ENCODE measurements at regions not wholly inside any gene's neighbourhood (a gene's known extent, or its start where the extent isn't known, plus 50 kb on each side); places are given as distances from the start of the nearest gene placed in this dataset.
"Not testable (repeated sequence)": the region's sequence is repeated elsewhere in the genome, so short reads cannot be mapped to it uniquely, and the experiment has no call there.

- Histone ChIP-seq H3K4me3 (ENCODE audit: insufficient read depth, low read depth, low read length, poor library complexity, severe bottlenecking) (no peak overlapping the region), H3K27me3 (replicated peaks; ENCODE audit: control insufficient read depth, insufficient read depth, low read length, poor library complexity, severe bottlenecking) (no peaks in the 10 kb centered on the region), H3K9me3 (ENCODE audit: control insufficient read depth, low read length) (no peaks in the 10 kb centered on the region), H3K36me3 (ENCODE audit: control insufficient read depth, insufficient read depth, low read length) (peaks cover 37% of the 10 kb centered on the region), H3K4me1 (ENCODE audit: control insufficient read depth, insufficient read depth, low read length, poor library complexity, severe bottlenecking) (peaks cover 5% of the 10 kb centered on the region), H3K27ac (ENCODE audit: insufficient read depth, low read length, poor library complexity, severe bottlenecking) (no peak overlapping the region)
- DNase-seq: no peak
Measured at GRCh38 chr19:7400815-7401214, 52.1 kb downstream of the ARHGEF18 start.

DNA sequence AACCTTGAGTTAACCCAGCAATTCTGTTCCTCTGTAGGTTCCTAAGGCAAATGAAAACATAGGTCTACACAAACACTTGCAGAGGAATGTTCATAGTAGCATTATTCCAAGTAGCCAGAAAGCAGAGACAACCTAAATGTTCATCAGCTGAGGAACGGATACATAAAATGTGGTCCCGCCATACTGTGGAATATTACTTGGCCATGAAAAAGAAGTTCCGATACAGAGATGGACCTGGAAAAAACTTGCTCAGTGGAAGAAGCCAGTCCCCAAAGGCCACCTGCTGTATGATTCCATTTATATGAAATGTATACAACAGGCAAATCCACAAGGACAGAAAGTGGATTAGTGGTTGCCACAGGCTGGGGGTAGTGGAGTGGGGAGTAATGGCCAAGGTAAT lies 53.0 kb downstream of the ARHGEF18 start:
- Histone ChIP-seq H3K27ac (ENCODE audit: insufficient read depth, low read length, poor library complexity, severe bottlenecking) (no peak overlapping the region), H3K27me3 (replicated peaks; ENCODE audit: control insufficient read depth, insufficient read depth, low read length, poor library complexity, severe bottlenecking) (no peaks in the 10 kb centered on the region), H3K4me3 (ENCODE audit: insufficient read depth, low read depth, low read length, poor library complexity, severe bottlenecking) (no peak overlapping the region), H3K4me1 (ENCODE audit: control insufficient read depth, insufficient read depth, low read length, poor library complexity, severe bottlenecking) (no peaks in the 10 kb centered on the region), H3K36me3 (ENCODE audit: control insufficient read depth, insufficient read depth, low read length) (peaks cover 37% of the 10 kb centered on the region), H3K9me3 (ENCODE audit: control insufficient read depth, low read length) (no peaks in the 10 kb centered on the region)
- no peak for DNase-seq

GRCh38 chr19:7405482-7405881 lies 56.7 kb downstream of the ARHGEF18 start:
- H3K36me3 ChIP-seq (ENCODE audit: control insufficient read depth, insufficient read depth, low read length): peaks cover 33% of the 10 kb centered on the region
- not testable (repeated sequence) for H3K27ac ChIP-seq (ENCODE audit: insufficient read depth, low read length, poor library complexity, severe bottlenecking); H3K4me3 ChIP-seq (ENCODE audit: insufficient read depth, low read depth, low read length, poor library complexity, severe bottlenecking); DNase-seq; H3K9me3 ChIP-seq (ENCODE audit: control insufficient read depth, low read length); H3K4me1 ChIP-seq (ENCODE audit: control insufficient read depth, insufficient read depth, low read length, poor library complexity, severe bottlenecking); H3K27me3 ChIP-seq (replicated peaks; ENCODE audit: control insufficient read depth, insufficient read depth, low read length, poor library complexity, severe bottlenecking)

- Histone ChIP-seq H3K27me3 (replicated peaks; ENCODE audit: control insufficient read depth, insufficient read depth, low read length, poor library complexity, severe bottlenecking) (no peaks in the 10 kb centered on the region), H3K4me3 (ENCODE audit: insufficient read depth, low read depth, low read length, poor library complexity, severe bottlenecking) (no peak overlapping the region), H3K36me3 (ENCODE audit: control insufficient read depth, insufficient read depth, low read length) (peaks cover 30% of the 10 kb centered on the region)
Measured at GRCh38 chr19:7408251-7408650, 59.5 kb downstream of the ARHGEF18 start.

GRCh38 chr19:7410946-7411345 lies 62.2 kb downstream of the ARHGEF18 start:
- DNase-seq: no peak
- peaks cover 19% of the 10 kb centered on the region for H3K36me3 ChIP-seq (ENCODE audit: control insufficient read depth, insufficient read depth, low read length)
- no peak overlapping the region for H3K4me3 ChIP-seq (ENCODE audit: insufficient read depth, low read depth, low read length, poor library complexity, severe bottlenecking)
- no peaks in the 10 kb centered on the region for H3K27me3 ChIP-seq (replicated peaks; ENCODE audit: control insufficient read depth, insufficient read depth, low read length, poor library complexity, severe bottlenecking)
- no peak overlapping the region for H3K27ac ChIP-seq (ENCODE audit: insufficient read depth, low read length, poor library complexity, severe bottlenecking)
- no peaks in the 10 kb centered on the region for H3K4me1 ChIP-seq (ENCODE audit: control insufficient read depth, insufficient read depth, low read length, poor library complexity, severe bottlenecking)
- H3K9me3 ChIP-seq (ENCODE audit: control insufficient read depth, low read length): no peaks in the 10 kb centered on the region

More at GRCh38 chr19:7408251-7408650, 59.5 kb downstream of the ARHGEF18 start:
- no peak overlapping the region for H3K27ac ChIP-seq (ENCODE audit: insufficient read depth, low read length, poor library complexity, severe bottlenecking)
- no peaks in the 10 kb centered on the region for H3K4me1 ChIP-seq (ENCODE audit: control insufficient read depth, insufficient read depth, low read length, poor library complexity, severe bottlenecking)
- H3K9me3 ChIP-seq (ENCODE audit: control insufficient read depth, low read length): no peaks in the 10 kb centered on the region
- DNase-seq: no peak

GRCh38 chr19:7413629-7414028 lies 64.9 kb downstream of the ARHGEF18 start:
- H3K9me3 ChIP-seq (ENCODE audit: control insufficient read depth, low read length): no peaks in the 10 kb centered on the region
- H3K4me1 ChIP-seq (ENCODE audit: control insufficient read depth, insufficient read depth, low read length, poor library complexity, severe bottlenecking): no peaks in the 10 kb centered on the region
- DNase-seq: no peak
- no peak overlapping the region for H3K27ac ChIP-seq (ENCODE audit: insufficient read depth, low read length, poor library complexity, severe bottlenecking)
- no peak overlapping the region for H3K4me3 ChIP-seq (ENCODE audit: insufficient read depth, low read depth, low read length, poor library complexity, severe bottlenecking)
- peaks cover 29% of the 10 kb centered on the region for H3K36me3 ChIP-seq (ENCODE audit: control insufficient read depth, insufficient read depth, low read length)
- no peaks in the 10 kb centered on the region for H3K27me3 ChIP-seq (replicated peaks; ENCODE audit: control insufficient read depth, insufficient read depth, low read length, poor library complexity, severe bottlenecking)

DNA sequence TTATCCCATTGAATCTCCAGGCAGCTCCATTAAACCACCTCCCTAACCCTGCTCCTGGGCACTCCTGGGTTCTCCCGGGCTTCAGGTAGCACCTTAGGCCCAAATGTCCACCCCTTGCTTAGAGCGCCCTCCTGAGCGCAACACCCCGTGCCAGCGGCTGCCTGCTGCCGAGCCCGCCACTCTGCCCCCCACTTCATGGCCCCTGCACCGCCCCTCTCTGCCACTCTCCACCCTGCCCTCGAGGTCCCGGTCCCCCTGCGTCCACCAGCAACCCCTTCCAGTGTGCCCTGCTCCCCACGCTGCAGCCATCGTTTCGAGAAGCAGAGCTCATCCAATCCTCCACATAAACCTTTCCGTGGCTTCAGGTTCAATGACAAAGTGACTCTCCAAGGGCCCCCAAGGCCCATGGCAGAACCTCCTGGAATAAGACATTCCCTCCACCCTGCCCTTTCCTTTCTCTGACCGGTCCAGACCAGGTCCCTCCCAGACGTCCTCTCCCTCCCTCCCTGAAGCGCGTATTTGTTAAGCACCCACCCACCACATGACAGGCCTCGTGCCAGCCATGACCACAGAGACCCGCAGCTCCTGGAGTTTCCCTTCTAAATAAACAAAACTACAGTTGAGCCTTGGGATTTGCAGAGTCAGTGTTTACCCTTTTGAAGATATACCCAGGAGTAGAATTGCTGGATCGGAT lies 66.6 kb downstream of the ARHGEF18 start:
- no peaks in the 10 kb centered on the region for H3K9me3 ChIP-seq (ENCODE audit: control insufficient read depth, low read length)
- no peaks in the 10 kb centered on the region for H3K4me1 ChIP-seq (ENCODE audit: control insufficient read depth, insufficient read depth, low read length, poor library complexity, severe bottlenecking)
- H3K27me3 ChIP-seq (replicated peaks; ENCODE audit: control insufficient read depth, insufficient read depth, low read length, poor library complexity, severe bottlenecking): no peaks in the 10 kb centered on the region
- peaks cover 41% of the 10 kb centered on the region for H3K36me3 ChIP-seq (ENCODE audit: control insufficient read depth, insufficient read depth, low read length)
- H3K4me3 ChIP-seq (ENCODE audit: insufficient read depth, low read depth, low read length, poor library complexity, severe bottlenecking): no peak overlapping the region
- no peak overlapping the region for H3K27ac ChIP-seq (ENCODE audit: insufficient read depth, low read length, poor library complexity, severe bottlenecking)
- DNase-seq: no peak

DNA sequence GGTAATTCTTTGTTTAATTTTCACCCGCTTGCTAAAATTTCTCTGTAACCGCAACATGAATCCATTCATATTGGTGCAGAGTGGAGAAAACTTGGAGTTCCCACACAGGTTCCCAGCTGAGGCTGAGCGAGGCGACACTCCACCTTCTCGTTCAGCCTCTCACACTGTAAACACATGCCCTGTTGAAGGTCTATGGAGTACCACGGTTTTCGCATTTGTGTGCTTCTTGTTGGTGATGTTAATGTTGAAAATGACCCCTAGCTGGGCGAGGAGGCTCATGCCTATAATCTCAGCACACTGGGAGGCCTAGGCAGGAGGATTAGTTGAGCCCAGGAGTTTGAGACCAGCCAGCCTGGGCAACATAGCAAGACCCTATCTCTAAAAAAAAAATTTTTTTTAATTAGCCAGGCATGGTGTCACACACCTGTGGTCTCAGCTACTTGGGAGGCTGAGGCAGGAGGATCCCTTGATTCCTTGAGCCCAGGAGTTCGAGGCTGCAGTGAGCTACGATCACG lies 67.2 kb downstream of the ARHGEF18 start:
- no peaks in the 10 kb centered on the region for H3K4me1 ChIP-seq (ENCODE audit: control insufficient read depth, insufficient read depth, low read length, poor library complexity, severe bottlenecking)
- no peaks in the 10 kb centered on the region for H3K27me3 ChIP-seq (replicated peaks; ENCODE audit: control insufficient read depth, insufficient read depth, low read length, poor library complexity, severe bottlenecking)
- H3K36me3 ChIP-seq (ENCODE audit: control insufficient read depth, insufficient read depth, low read length): peaks cover 43% of the 10 kb centered on the region
- H3K27ac ChIP-seq (ENCODE audit: insufficient read depth, low read length, poor library complexity, severe bottlenecking): no peak overlapping the region
- no peak overlapping the region for H3K4me3 ChIP-seq (ENCODE audit: insufficient read depth, low read depth, low read length, poor library complexity, severe bottlenecking)
- H3K9me3 ChIP-seq (ENCODE audit: control insufficient read depth, low read length): no peaks in the 10 kb centered on the region
- DNase-seq: no peak

DNA sequence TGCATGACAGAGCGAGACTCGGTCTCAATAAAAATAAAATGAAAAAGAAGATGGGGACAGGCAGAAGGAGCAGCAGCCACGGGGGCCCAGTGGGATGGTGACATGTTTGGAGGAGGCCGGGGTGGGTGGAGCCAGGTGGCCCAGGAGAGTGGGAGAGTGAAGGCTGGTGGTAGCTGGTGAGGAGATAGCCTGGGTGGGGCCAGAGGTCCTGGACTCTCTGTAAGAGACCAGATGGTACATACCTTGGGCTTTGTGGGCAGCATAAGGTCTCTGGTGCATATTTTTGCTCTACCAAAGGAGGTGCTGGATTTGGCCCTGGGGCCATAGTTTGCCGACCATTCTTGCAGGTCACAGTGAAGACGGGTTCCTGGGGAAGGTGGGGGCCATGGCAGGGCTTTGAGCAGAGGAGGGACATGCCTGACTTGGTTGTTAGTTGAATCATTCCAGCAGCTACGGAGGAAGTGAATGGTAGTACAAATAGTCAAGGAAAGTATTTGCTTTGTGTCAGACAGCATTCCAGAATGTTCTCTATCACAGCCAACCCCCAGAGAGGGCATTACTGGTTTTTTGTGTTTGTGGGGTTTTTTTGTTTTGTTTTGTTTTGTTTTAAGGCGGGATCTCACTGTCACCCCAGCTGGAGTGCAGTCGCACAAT lies 69.1 kb downstream of the ARHGEF18 start:
- H3K4me1 ChIP-seq (ENCODE audit: control insufficient read depth, insufficient read depth, low read length, poor library complexity, severe bottlenecking): no peaks in the 10 kb centered on the region
- no peaks in the 10 kb centered on the region for H3K9me3 ChIP-seq (ENCODE audit: control insufficient read depth, low read length)
- H3K27ac ChIP-seq (ENCODE audit: insufficient read depth, low read length, poor library complexity, severe bottlenecking): no peak overlapping the region
- peaks cover 50% of the 10 kb centered on the region for H3K36me3 ChIP-seq (ENCODE audit: control insufficient read depth, insufficient read depth, low read length)
- no peak for DNase-seq
- H3K27me3 ChIP-seq (replicated peaks; ENCODE audit: control insufficient read depth, insufficient read depth, low read length, poor library complexity, severe bottlenecking): no peaks in the 10 kb centered on the region
- no peak overlapping the region for H3K4me3 ChIP-seq (ENCODE audit: insufficient read depth, low read depth, low read length, poor library complexity, severe bottlenecking)

DNA sequence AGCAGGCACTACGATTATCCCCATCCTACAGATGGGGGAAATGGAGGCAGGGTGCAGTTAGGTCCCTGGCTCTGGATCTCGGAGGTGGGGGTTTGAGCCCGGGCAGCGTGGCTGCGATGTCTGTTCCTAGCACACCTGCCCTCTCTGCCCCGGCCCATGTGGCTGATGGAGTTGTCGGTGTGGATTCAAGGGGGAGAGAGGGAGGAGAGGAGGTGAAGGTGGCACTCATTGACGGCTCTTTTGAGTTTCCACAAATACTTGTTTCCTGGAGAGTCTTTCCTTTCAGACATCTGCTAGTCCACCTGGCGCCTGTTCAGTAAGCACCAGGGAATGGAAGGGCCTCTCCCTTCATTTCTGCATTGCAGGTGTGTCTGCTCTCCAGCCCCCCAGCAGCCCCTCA lies 69.9 kb downstream of the ARHGEF18 start:
- Histone ChIP-seq H3K36me3 (ENCODE audit: control insufficient read depth, insufficient read depth, low read length) (peaks cover 56% of the 10 kb centered on the region), H3K27ac (ENCODE audit: insufficient read depth, low read length, poor library complexity, severe bottlenecking) (no peak overlapping the region), H3K9me3 (ENCODE audit: control insufficient read depth, low read length) (no peaks in the 10 kb centered on the region), H3K27me3 (replicated peaks; ENCODE audit: control insufficient read depth, insufficient read depth, low read length, poor library complexity, severe bottlenecking) (no peaks in the 10 kb centered on the region), H3K4me3 (ENCODE audit: insufficient read depth, low read depth, low read length, poor library complexity, severe bottlenecking) (no peak overlapping the region), H3K4me1 (ENCODE audit: control insufficient read depth, insufficient read depth, low read length, poor library complexity, severe bottlenecking) (no peaks in the 10 kb centered on the region)
- no peak for DNase-seq
